GM23248 (cell line): ENCODE measurements at regions not wholly inside any gene's neighbourhood (a gene's known extent, or its start where the extent isn't known, plus 50 kb on each side); places are given as distances from the start of the nearest gene placed in this dataset.
"Not testable (repeated sequence)": the region's sequence is repeated elsewhere in the genome, so short reads cannot be mapped to it uniquely, and the experiment has no call there.

Experiments used
- EZH2 ChIP-seq: fragments of 200-600 bp; sonication (generic); IDR thresholded peaks from 2 replicates; pipeline ENCODE4 v1.6.1; 2018; ENCODE audit warnings: antibody characterized with exemption, mild to moderate bottlenecking; ENCODE audit not compliant: insufficient read depth, poor library complexity, severe bottlenecking
- EZH2phosphoT487 ChIP-seq: fragments of 200-600 bp; sonication (generic); IDR thresholded peaks from 2 replicates; pipeline ENCODE4 v1.6.1; 2018; ENCODE audit warnings: antibody characterized with exemption, moderate library complexity, mild to moderate bottlenecking, low read depth; ENCODE audit not compliant: insufficient read depth

DNA sequence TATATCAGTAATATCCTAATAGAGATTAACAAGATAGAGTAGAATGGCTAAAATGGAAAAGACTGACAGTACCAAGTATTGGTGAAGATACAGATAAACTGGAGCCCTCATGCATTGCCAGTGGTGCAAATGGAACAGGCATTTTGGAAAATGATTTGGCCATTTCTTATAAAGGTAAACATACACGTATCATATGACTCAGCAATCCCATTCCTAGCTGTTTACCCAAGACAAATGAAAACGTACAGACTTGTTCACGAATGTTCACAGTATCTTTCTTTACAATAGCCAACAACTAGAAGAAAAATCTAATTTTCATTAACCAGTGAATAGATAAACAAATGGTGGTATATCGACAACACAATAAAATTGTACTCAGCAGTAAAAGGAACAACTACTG, 86.4 kb downstream of the FOXD4L6 start:
- not testable (repeated sequence) for TF ChIP-seq EZH2phosphoT487, EZH2
